HG03097 (cell line): ENCODE measurements at regions not wholly inside any gene's neighbourhood (a gene's known extent, or its start where the extent isn't known, plus 50 kb on each side); places are given as distances from the start of the nearest gene placed in this dataset.
"Not testable (repeated sequence)": the region's sequence is repeated elsewhere in the genome, so short reads cannot be mapped to it uniquely, and the experiment has no call there.

Experiments
- ATAC-seq: cut with Tn5 transposase; IDR thresholded peaks from one replicate; pipeline ENCODE4 v1.9.1; 2021; ENCODE audit not compliant: unreplicated experiment, low FRiP score

DNA sequence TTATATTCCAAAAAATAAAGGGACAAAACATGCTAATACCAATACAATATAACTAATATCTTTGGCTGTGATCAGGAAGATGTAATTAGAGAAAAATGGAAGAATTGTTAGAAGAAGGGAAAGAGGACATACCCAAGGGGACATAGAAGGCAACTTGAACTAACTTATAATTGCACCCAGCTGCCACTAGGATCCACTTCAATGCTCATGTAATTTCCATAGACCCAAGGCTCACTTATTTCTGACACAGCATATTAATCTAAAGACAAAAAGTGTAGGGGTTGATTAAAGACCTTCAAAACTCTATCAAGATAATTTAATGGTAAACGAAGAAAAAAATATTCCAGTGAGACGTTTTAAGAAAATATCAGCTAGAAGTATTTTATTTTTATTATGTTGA, 396.0 kb upstream of the ADGRB3 start:
- ATAC-seq = no peak

DNA sequence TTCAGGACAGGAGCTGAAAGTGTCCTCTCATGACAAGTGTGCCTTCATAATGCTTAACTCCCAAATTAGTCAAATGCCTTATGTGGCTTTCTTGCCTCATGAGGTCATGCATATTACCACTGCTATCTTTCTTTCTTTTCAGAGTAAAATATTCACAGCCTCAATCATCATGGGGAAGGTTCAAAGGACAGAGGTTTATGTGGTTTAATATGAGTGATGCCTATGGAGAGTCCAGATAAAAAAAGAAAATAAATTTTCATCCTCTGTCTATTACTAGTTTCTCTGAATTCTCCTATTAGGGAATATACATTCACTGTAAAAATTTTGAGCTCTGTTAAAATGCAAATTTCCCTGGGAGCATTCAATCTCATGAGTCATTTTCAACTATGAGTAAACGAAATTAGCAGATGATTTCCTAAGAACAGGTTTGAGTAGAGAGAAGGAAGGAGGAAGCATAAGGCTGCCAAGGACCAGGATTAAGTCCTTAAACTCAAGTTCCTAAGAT, 396.9 kb upstream of the ADGRB3 start:
- ATAC-seq = peak; percentile 77

DNA sequence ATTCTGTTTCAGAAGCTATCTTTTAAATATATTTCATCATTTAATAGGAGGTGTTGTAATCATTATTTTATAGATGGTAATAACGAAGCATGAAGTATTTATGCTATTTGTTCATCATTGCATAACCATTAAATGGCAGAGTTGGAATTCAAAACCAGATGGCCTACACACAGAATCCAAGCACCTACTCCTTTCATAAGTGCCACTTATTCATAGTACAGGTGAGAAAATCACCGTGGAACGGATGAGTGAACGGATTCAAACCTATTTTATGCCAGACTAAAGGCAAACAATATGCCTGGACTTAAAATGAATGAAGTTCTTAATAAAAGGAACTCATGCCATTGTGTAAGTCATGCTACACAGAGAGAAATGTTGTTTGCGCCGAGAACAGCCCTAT, 397.9 kb upstream of the ADGRB3 start:
- no peak for ATAC-seq

DNA sequence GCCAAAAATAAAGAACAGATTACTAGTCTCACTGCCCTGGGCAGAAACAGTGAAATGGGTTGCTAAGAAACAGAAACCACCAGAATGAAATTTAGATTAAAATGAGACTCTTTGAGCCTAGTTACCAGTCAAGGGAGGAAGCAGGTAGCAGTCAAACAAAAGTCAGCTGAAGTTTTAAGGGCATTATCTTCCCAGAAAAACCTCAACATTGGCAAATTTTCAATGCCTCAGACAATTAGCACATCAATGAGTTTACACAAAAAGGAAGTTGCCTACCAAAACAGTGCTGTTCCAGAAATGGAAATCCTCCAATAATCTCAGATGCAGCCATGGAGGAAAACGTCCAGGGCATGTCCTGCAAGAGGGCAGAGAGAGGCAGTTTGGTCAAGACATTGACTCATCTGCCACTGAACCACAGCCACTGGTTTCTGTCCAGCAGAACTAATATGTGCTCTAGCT, 399.7 kb upstream of the ADGRB3 start:
- no peak for ATAC-seq

DNA sequence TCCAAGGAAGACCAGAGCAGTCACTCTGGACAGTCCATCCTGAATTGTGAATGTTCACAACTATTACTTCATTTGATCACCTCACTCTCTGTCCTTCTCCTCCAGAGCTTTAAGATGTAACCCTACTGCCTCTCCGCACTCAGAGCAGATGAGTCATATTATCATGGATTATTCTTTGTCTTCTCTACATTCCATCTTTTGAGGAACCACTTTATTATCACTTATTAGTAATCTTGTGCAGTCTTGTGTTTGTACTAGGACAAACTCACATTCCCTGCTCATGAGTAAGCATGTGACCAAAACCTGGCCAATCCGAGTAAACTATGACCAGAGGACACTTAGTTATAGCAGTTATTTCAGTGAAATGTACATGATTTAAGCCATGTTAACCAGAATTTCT, 401.5 kb upstream of the ADGRB3 start:
- ATAC-seq = no peak

DNA sequence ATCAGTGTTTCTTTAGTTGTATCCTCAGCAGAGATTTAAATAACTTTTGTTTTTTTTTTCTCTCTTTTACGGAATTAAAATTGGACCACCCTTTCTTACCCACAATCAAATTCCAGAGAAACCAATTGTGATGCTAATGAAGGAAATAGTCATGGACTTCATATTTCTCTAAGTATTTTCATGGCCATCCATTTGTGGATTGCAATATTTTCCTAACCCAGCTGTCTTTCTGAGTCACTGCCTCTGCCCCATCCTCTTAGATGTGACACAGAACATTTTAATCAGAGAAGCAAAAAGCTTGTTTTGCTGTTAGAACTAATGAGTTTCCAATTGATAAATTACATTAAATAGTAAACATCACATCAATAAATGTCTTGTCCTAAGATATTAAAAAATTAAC, 405.5 kb upstream of the ADGRB3 start:
- no peak for ATAC-seq

DNA sequence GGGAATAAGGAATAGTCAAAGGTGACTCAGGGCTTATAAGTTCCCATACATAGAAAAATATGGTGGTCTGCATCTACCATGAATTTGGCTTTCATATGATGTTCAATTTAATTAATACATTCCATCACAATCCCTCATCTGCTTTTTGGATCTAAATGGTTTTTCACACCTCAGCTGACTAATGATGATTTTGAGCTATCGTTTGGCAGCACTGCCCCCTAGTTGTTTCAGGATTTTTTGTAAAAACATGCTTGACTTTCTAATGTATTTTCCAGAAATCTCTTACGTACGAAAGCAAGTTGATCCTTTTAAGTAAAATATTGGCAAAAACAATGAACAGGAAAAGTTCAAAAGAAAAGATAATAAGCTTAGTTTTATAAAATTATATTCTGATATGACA, 408.6 kb upstream of the ADGRB3 start:
- no peak for ATAC-seq

DNA sequence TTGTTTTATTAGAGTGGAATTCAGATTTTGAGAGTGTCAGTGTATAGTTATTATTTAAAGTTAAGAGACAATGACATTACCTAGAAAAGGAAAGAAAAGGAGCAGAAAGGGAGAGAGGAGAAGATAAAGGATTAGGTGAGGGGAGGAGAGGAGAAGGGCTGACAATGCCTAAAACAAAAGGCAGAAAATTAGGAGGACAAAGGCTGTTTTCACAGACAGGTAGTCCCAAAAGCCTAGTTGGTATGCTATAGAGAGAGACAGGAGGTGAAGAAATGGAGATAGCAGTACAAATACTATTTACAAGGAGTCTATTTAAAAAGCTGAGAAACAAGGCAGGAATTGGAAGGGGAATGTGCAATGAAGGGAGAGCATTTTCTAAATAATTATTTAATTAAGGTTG, 409.4 kb upstream of the ADGRB3 start:
- no peak for ATAC-seq

DNA sequence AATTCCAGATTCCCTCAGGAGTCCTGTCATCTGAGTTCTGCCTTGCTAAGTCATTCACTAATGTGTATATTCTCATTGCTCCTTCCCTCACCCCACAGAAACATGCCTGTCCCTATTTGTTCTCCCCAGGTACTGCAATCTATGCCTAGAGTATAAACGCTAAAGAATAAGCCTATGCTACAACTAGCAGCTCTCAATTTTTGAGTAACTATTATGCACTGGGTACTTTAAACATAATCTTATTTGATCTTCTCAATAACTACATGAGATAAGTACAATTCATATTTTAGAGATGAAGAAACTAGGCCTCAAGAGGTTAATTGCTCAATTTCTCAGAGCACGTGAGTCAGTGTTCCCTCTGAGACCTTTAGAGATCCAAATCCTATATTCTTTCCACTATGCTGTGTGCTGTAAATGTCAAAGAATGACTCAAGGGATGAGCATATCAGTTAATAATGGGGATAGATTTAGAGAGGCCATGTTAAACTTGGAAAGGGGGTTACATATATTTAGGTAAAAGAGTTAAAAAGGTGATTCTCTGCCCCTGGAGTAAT, 423.8 kb upstream of the ADGRB3 start:
- no peak for ATAC-seq

DNA sequence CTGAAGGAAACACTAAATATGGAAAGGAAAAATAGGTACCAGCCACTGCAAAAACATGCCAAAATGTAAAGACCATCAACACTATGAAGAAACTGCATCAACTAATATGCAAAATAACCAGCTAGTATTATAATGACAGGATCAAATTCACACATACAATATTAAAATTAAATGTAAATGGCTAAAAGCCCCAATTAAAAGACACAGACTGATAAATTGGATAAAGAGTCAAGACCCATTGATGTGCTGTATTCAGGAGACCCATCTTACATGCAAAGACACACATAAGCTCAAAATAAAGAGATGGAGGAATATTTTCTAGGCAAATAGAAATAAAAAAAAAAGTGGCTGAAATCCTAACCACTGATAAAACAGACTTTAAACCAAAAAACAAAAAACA, 427.5 kb upstream of the ADGRB3 start:
- ATAC-seq = not testable (repeated sequence)

DNA sequence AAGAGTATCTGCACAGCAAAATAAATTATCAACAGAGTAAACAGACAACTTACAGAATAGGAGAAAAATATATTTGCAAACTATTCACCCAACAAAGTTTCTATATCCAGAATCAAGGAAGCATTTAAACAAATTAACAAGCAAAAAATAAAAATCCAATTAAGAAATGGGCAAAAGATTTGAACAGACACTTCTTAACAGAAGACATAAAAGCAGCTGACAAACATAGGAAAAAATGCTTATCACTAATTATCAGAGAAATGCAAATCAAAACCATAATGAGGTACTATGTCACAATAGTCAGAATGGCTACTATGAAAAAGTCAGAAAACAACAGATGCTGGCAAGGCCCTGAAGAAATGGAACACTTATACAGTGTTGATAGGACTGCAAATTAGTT, 434.2 kb upstream of the ADGRB3 start:
- ATAC-seq = no peak

DNA sequence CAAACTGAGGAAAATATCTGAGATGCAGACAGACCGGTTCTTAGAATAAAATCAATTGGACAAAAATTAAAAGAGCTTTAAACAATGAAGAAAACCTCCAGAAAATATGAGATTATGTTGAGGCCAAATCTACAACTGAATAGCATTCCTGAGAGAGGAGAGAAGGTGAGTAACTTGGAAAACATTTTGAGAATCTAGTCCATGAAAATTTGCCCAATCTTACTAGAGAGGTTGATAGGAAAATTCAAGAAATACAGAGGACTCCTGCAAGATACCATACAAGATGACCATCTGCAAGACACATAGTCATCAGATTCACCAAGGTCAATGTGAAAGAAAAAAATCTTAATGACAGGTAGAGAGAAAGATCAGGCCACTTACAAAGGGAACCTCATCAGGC, 437.7 kb upstream of the ADGRB3 start:
- ATAC-seq = no peak

DNA sequence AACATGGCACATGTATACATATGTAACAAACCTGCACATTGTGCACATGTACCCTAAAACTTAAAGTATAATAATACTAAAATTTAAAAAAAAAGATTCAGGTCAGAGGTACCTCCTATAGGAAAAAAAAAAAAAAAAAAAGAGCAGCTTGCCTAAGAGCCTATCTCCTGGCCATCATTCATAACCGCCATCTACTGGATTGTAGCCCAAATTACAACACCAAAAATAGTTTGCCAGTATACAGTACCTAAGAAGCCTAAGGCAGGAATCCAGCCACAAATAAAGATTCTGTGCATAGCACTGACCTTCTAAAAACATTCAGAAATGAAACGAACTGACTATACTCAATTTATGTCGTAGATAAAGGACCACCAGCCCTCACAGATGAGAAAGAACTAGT, 438.4 kb upstream of the ADGRB3 start:
- no peak for ATAC-seq

DNA sequence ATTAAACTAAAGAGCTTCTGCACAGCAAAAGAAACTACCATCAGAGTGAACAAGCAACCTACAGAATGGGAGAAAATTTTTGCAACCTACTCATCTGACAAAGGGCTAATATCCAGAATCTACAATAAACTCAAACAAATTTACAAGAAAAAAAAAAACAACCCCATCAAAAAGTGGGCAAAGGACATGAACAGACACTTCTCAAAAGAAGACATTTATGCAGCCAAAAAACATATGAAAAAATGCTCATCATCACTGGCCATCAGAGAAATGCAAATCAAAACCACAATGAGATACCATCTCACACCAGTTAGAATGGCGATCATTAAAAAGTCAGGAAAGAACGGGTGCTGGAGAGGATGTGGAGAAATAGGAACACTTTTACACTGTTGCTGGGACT, 439.3 kb upstream of the ADGRB3 start:
- not testable (repeated sequence) for ATAC-seq

DNA sequence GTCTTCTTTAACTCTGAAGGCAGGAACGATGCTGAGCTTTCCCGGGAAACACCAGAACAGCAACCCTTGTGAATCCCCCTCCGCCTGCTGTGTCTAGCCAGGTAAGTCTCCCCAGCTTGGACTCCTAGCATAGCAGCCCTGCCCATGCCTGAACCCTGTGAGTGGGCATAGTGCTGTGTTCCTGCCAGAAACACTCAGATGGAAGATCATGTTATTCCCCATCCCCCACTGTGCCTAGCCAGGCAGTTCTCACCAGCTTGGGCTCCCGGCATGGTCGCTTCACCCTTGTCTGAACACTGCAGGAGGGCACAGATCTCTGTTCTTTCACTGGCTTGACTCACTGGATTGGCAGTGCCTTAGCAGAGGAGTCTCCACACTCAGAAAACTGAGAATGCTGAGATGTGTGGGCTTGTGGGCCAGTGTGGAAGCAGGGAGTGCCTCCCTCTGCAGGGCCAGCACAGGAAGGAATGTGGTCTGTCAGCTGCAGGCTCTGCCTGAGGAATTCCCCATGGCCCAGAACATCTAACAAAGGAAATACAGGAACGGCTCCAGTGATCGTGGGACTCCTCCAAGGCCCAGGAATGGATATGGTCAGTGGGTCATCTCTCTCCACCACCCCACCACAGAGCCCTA, 440.1 kb upstream of the ADGRB3 start:
- ATAC-seq = no peak

DNA sequence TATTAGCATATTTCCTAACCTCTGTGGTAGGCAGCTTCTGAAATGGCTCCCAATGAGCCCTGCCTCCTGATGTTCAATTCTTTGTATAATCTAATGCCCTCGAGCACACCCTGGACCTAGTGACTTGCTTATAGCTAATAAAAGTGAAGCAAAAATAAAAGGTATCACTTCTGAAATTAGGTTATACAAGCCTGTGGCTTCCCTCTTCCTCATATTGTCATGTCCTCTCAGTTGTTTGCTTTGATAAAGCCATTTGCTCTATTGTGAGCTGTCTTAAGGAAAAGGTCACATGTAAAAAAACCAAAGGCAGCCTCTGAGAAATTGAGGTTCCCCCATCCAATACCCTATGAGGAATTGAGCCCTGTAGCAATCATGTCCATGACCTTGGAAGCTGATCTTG, 442.1 kb upstream of the ADGRB3 start:
- no peak for ATAC-seq

DNA sequence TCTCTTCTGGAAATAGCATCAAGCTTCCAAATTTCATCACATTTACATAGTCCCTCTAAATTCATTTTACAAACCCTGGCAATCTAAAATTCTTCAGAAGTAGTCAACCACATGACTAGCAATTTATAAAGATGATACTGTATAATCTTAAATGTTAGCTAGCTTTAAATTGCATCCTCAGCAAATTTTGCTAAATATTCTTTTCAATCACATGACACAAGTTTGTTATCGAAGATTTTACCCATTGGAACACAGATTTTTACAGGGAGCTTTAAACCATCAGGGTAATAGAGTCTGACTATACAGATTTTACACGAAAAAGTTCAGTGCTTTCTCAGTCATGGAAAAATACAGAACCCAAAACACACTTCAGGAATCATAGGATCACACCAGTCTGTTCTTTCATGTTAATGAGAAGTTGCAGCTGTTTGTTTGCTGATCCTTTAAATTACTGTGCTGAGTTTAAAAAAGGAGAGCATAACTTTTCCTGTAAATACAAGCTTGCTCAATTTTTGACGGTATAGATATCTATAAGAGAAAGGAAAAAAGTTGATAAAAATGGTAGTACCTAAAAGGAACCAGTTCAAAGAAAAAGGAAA, 445.8 kb upstream of the ADGRB3 start:
- no peak for ATAC-seq

DNA sequence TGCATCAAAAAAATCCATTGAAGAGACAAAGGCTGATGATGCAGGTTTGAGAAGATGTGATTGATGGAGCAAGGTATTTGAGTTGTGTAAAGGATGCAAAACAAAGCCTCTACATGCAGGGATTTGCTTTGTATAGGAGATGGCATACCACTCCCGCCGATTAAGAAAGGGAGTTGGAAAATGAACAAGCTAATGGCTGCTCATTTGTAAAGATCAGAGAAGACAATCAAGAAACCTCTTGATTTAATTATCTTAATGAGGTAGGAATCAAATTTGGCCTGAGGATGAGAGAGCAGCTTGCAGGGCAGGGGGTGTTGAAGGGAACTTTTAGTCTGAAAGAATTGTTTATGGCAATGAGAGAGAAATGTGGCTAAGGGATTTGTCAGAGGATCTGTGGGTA, 448.2 kb upstream of the ADGRB3 start:
- ATAC-seq = no peak

DNA sequence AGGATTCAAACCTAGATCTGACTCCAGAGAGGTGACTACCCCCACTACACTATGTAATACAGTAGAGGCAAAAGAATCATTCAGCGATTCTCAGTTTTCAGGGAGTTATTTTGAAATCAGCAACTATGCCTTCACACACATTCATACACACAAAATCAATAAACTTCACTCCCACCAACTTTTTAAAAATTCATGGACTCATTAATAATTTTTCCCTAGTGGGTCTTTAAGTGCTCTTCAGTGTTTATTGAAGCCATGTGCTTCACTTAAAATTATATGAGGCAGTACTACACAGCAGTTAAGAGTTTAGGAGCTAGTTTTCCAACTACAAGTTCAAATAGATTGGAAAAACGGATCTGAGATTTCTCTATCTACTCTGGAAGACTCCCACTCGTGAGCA, 452.7 kb upstream of the ADGRB3 start:
- ATAC-seq = no peak

DNA sequence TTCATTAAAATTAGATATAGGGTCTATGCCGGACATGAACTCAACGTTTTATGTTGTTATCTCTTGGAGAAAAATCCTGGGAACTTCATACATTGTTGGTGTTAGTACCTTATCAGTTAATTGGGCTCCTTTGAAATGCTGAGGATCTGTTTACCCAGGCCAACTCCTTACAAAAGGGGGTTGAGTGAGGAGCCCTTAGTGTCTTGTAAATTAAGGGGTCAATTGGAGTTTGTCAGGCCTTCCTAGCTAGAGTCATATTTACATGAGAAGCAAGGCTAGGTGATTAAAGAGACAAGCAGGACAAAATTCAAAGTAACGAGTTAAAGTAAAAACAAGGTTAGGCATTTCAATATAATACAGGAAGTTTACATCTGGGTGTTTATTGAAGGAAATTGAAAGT, 454.1 kb upstream of the ADGRB3 start:
- ATAC-seq = not testable (repeated sequence)

DNA sequence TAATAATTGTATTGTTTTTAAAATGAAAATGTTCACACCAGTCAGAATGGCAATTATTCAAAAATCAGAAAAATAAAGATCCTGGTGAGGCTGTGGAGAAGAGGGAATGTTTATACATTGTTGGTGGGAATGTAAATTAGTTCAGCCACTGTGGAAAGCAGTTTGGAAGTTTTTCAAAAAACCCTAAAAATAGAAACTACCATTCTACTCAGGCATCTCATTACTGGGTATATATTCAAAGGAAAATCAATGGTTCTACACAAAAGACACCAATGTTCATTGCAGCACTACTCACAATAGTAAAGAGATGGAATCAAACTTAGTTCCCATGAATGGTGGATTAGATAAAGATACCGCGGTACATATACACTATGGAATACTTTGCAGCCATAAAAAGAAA, 461.5 kb upstream of the ADGRB3 start:
- ATAC-seq = no peak

DNA sequence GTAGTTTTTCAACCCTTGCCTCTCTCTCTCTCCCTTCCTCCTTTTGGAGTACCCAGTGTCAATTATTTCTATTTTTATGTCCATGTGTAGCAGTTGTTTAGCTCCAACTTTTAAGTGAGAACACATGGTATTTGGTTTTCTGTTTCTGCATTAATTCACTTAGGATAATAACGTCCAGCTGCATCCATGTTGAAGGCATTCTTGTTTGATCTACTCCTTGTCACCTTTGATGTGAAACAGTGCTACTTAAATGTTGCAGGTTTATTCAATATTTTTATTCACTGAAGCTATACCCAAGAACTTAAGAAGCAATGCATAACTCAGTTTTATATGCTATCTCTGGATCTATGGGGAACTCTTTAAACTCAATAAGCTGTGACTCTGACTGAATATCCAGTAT, 465.2 kb upstream of the ADGRB3 start:
- no peak for ATAC-seq
